ENCODE measurements at regions not wholly inside any gene's neighbourhood (a gene's known extent, or its start where the extent isn't known, plus 50 kb on each side); places are given as distances from the start of the nearest gene placed in this dataset.

- TF ChIP-seq ZNF622 (IDR thresholded peaks at IDR 0.05), result no peak
- TF ChIP-seq, protein P1, sequence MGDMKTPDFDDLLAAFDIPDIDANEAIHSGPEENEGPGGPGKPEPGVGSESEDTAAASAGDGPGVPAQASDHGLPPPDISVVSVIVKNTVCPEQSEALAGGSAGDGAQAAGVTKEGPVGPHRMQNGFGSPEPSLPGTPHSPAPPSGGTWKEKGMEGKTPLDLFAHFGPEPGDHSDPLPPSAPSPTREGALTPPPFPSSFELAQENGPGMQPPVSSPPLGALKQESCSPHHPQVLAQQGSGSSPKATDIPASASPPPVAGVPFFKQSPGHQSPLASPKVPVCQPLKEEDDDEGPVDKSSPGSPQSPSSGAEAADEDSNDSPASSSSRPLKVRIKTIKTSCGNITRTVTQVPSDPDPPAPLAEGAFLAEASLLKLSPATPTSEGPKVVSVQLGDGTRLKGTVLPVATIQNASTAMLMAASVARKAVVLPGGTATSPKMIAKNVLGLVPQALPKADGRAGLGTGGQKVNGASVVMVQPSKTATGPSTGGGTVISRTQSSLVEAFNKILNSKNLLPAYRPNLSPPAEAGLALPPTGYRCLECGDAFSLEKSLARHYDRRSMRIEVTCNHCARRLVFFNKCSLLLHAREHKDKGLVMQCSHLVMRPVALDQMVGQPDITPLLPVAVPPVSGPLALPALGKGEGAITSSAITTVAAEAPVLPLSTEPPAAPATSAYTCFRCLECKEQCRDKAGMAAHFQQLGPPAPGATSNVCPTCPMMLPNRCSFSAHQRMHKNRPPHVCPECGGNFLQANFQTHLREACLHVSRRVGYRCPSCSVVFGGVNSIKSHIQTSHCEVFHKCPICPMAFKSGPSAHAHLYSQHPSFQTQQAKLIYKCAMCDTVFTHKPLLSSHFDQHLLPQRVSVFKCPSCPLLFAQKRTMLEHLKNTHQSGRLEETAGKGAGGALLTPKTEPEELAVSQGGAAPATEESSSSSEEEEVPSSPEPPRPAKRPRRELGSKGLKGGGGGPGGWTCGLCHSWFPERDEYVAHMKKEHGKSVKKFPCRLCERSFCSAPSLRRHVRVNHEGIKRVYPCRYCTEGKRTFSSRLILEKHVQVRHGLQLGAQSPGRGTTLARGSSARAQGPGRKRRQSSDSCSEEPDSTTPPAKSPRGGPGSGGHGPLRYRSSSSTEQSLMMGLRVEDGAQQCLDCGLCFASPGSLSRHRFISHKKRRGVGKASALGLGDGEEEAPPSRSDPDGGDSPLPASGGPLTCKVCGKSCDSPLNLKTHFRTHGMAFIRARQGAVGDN (IDR thresholded peaks at IDR 0.05), result no peak
- no peak for TF ChIP-seq GABPA (IDR thresholded peaks at IDR 0.05; ENCODE audit: low read depth)
- TF ChIP-seq, protein P2, sequence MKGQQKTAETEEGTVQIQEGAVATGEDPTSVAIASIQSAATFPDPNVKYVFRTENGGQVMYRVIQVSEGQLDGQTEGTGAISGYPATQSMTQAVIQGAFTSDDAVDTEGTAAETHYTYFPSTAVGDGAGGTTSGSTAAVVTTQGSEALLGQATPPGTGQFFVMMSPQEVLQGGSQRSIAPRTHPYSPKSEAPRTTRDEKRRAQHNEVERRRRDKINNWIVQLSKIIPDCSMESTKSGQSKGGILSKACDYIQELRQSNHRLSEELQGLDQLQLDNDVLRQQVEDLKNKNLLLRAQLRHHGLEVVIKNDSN (IDR thresholded peaks at IDR 0.05; ENCODE audit: borderline replicate concordance, extremely low read length, insufficient read depth, low read depth, low read length), result no peak
- no peak for TF ChIP-seq BACH1 (IDR thresholded peaks at IDR 0.05; ENCODE audit: borderline replicate concordance)
Measured at GRCh38 chr14:95417492-95417891, 97.8 kb upstream of the CLMN start (continued).

GRCh38 chr14:95415993-95416392 lies 96.3 kb upstream of the CLMN start:
- no peaks in the 10 kb centered on the region for H3K4me1 ChIP-seq (ENCODE audit: control insufficient read depth, insufficient read depth, low read length)
- RAD21 ChIA-PET (ENCODE audit: unreplicated experiment), result no interaction called here
- DNase-seq (ENCODE audit: low read depth, low spot score), result no peak
- no peak overlapping the region for H3K4me3 ChIP-seq
- WGBS (ENCODE audit: insufficient coverage, insufficient replicate concordance, low lambda C conversion rate, missing lambda C conversion rate), result 88% methylated on average over 8 of the region's 8 CpGs
- CTCF ChIA-PET, result interaction anchor here (3.1 kb wide), 1 partner anchor 12 kb away, joined by 11 read pairs; no protein-coding TSS in a partner anchor
- SMC1A ChIA-PET (ENCODE audit: uncharacterized antibody, unreplicated experiment), result no interaction called here
- H4K20me1 ChIP-seq (ENCODE audit: control insufficient read depth, insufficient read depth), result no peaks in the 10 kb centered on the region
- H3K79me2 ChIP-seq (ENCODE audit: control insufficient read depth, insufficient read depth, low read length), result no peaks in the 10 kb centered on the region
- BruUV-seq (replicated peaks), result no TSS peak
- H3K9ac ChIP-seq (ENCODE audit: control insufficient read depth, insufficient read depth, low read length), result no peak overlapping the region
- H2AFZ ChIP-seq (ENCODE audit: control insufficient read depth, low read depth, low read length), result no peak overlapping the region
- no peak overlapping the region for H3K27ac ChIP-seq (ENCODE audit: control insufficient read depth, insufficient read depth)
- POLR2A ChIA-PET, result no interaction called here
- FAIRE-seq, result no peak
- no peak overlapping the region for H3K4me2 ChIP-seq (ENCODE audit: control insufficient read depth, insufficient read depth)
- intact Hi-C loops (cut with micrococcal nuclease; ENCODE audit: unreplicated experiment), result no loop called here
- H3K9me3 ChIP-seq (replicated peaks; ENCODE audit: control insufficient read depth, insufficient read depth, low read length), result no peaks in the 10 kb centered on the region; the same call in 2 of the 3 replicates
- H3K27me3 ChIP-seq (replicated peaks in 1 of 2; ENCODE audit: control insufficient read depth in 2 of 2, insufficient read depth in 2 of 2, low read length in 1 of 2), result no peaks in the 10 kb centered on the region
- in situ Hi-C loops (cut with MboI), result no loop called here
- ATAC-seq, result no peak
- peaks cover 0 to 13% of the 10 kb centered on the region in 2 experiments; a peak in 3 of 4 replicates for H3K36me3 ChIP-seq (ENCODE audit: control insufficient read depth in 2 of 2, insufficient read depth in 2 of 2, low read length in 1 of 2)
- no peak for TF ChIP-seq ATF3 (IDR thresholded peaks at IDR 0.05; ENCODE audit: borderline replicate concordance, extremely low read depth, low read depth, low read length)
- no peak for TF ChIP-seq KDM1A (IDR thresholded peaks at IDR 0.05; ENCODE audit: borderline replicate concordance)
- TF ChIP-seq NR2C1 (IDR thresholded peaks at IDR 0.05), result no peak
- no peak for TF ChIP-seq JUNB (IDR thresholded peaks at IDR 0.05)
- TF ChIP-seq ASH2L (IDR thresholded peaks at IDR 0.05; ENCODE audit: borderline replicate concordance, low read depth), result no peak
- TF ChIP-seq, protein P3, sequence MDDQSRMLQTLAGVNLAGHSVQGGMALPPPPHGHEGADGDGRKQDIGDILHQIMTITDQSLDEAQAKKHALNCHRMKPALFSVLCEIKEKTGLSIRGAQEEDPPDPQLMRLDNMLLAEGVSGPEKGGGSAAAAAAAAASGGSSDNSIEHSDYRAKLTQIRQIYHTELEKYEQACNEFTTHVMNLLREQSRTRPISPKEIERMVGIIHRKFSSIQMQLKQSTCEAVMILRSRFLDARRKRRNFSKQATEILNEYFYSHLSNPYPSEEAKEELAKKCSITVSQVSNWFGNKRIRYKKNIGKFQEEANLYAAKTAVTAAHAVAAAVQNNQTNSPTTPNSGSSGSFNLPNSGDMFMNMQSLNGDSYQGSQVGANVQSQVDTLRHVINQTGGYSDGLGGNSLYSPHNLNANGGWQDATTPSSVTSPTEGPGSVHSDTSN (IDR thresholded peaks at IDR 0.05; ENCODE audit: insufficient replicate concordance, low read depth, low read length), result no peak
- TF ChIP-seq HCFC1 (IDR thresholded peaks at IDR 0.05; ENCODE audit: low read length), result no peak
- no peak for TF ChIP-seq REST (IDR thresholded peaks at IDR 0.05; ENCODE audit: low read depth, low read length)

All from GM12878 (cell line).